RWPE1 (cell line): ENCODE measurements at regions not wholly inside any gene's neighbourhood (a gene's known extent, or its start where the extent isn't known, plus 50 kb on each side); places are given as distances from the start of the nearest gene placed in this dataset.

ENCODE experiments used
- CTCF ChIA-PET: fragments of 350-600 bp; sonication (Branson Sonifier 250); formaldehyde crosslinking; extraction: SDS; loops from one replicate; lab custom pipeline; 2021; lab: Yijun Ruan, JAX
- POLR2A ChIA-PET: fragments of 400-600 bp; formaldehyde crosslinking; extraction: SDS; loops from one replicate; lab custom pipeline; 2020; ENCODE audit warnings: antibody characterized with exemption; ENCODE audit not compliant: low non-redundant PET; lab: Yijun Ruan, JAX
- DNase-seq: peaks from one replicate; pipeline ENCODE4 v3.0.0; 2012; ENCODE audit warnings: low spot score
- H3K27ac ChIP-seq: fragments of 450-650 bp; 2 replicates; pipeline ENCODE4 v1.5.1; 2017
- TF ChIP-seq, protein P1 (sequence below): fragments of 450-650 bp; conservative IDR thresholded peaks from 2 replicates; pipeline ENCODE4 v1.5.1; 2017; ENCODE audit warnings: low read depth, mild to moderate bottlenecking

DNA sequence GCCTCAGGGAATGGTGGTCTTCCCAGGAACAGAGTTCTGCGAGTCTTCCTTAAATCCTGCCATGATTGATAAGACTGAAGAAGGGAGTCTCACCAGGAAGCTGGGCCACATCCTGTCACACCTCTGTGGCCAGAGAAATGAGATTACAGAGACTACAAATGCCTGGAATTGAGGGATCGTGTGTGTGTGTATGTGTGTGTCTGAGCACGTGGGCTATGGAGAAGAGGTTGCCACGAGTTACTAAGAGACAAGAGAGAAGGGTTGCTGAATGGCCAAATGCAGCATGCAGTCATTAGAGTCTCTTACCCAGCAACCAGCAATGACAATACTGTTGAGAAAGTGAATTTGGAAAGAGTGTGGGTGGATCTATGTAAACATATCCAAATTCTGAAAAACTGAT, 443.1 kb downstream of the MFSD1 start:
- TF ChIP-seq, protein P1, sequence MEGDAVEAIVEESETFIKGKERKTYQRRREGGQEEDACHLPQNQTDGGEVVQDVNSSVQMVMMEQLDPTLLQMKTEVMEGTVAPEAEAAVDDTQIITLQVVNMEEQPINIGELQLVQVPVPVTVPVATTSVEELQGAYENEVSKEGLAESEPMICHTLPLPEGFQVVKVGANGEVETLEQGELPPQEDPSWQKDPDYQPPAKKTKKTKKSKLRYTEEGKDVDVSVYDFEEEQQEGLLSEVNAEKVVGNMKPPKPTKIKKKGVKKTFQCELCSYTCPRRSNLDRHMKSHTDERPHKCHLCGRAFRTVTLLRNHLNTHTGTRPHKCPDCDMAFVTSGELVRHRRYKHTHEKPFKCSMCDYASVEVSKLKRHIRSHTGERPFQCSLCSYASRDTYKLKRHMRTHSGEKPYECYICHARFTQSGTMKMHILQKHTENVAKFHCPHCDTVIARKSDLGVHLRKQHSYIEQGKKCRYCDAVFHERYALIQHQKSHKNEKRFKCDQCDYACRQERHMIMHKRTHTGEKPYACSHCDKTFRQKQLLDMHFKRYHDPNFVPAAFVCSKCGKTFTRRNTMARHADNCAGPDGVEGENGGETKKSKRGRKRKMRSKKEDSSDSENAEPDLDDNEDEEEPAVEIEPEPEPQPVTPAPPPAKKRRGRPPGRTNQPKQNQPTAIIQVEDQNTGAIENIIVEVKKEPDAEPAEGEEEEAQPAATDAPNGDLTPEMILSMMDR = no peak
- CTCF ChIA-PET = no interaction called here
- POLR2A ChIA-PET = no interaction called here
- no peak overlapping the region for H3K27ac ChIP-seq
- no peak for DNase-seq

DNA sequence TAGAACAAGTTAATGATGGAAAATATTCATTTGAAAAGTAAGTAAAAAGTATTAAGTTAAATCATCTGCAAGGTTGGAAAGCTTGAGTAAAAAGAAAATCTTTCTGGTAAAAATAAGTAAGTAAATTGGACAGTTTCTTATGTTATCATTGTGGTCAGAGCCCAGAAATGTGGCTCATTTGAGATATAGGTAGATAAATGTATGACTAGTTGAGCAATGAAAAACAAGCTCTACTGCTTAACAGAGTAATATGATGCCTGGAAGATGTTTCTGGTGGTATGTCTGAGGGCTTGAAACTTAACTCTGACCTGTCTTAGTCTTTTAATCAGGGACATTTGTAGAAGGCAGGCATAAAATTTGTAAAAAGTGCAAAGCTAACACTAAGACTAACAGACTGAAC, 444.0 kb downstream of the MFSD1 start:
- ChIA-PET CTCF (no interaction called here), POLR2A (no interaction called here)
- DNase-seq = no peak
- no peak overlapping the region for H3K27ac ChIP-seq
- TF ChIP-seq, protein P1 = no peak

DNA sequence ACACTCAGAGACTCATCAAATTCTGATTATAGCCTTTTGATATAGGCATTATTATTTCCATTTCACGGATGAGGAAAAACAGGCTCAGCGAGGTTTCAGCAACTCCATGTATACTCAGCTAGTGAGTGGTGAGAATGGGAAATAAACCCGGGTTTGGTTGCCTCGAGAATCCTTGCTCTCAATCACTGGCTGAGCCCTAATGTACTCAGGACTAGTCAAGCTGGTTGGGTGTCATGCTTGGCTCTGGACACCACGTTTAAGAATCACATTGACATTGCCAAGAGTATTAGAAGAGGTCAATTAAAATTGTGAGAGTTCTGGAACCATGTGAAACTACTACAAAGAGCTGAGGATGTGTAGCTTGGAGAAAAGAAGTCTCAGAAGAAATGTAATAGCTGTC, 444.5 kb downstream of the MFSD1 start:
- no peak overlapping the region for H3K27ac ChIP-seq
- CTCF ChIA-PET = no interaction called here
- POLR2A ChIA-PET = no interaction called here
- TF ChIP-seq, protein P1 = no peak
- DNase-seq = no peak

DNA sequence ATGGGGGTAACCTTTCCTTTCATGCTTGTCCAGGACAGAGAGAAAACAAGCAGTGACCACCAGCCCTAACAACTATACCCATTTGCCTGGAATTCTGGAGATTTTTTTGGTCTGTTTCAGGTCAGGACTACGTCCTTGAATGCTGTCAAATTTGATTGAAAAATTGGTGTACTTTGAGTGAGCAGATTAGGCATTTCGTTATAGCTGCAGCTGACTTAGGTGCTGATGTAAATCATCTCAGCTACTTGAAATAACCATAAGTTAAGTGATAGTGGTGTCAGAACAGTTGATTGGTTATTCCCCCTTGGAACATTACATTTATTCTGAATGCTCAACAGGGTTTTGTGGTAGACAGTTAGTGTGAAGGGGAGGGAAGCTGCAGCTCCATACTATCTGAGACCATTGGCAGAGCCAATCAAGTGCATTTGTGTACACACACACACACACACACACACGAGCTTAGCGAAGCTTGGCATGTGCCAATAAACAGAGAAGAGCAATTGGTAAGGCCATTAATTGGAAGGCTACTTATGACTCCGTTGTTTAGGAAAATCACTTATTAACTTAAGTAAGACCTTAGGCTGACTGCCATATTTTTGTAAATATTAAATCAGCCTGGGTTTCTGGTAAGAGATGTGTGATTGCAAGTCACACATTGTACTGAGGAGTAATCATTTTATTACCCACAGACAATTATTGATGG, 447.8 kb downstream of the MFSD1 start:
- no peak for DNase-seq
- TF ChIP-seq, protein P1 = no peak
- POLR2A ChIA-PET = no interaction called here
- no peak overlapping the region for H3K27ac ChIP-seq
- CTCF ChIA-PET = interaction anchor here (0.7 kb wide), 1 partner anchor 11 kb away, joined by 3 read pairs; no protein-coding TSS in a partner anchor

DNA sequence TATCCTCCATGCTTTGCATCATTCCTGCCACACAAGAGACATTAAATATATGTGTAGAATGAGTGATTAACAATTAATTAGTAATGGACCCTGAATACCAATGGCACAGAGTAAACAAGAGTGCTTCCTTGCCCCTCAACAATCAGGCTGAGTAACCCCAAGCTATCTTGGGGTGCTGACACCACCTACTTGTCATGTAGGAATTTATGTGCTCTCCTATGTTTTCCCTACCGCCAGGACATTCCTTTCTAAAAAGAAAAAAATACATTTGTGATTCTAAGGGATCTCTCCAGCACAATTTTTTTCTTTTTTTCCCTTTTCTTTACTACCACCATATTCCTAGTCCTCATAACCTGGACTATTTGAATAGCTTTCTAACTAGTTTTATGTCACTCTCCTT, 449.1 kb downstream of the MFSD1 start:
- ChIA-PET POLR2A (no interaction called here), CTCF (interaction anchor here (0.7 kb wide), 2 partner anchors 333 to 1717 kb away, joined by 3 read pairs; no protein-coding TSS in a partner anchor)
- DNase-seq = no peak
- no peak overlapping the region for H3K27ac ChIP-seq
- TF ChIP-seq, protein P1 = no peak

DNA sequence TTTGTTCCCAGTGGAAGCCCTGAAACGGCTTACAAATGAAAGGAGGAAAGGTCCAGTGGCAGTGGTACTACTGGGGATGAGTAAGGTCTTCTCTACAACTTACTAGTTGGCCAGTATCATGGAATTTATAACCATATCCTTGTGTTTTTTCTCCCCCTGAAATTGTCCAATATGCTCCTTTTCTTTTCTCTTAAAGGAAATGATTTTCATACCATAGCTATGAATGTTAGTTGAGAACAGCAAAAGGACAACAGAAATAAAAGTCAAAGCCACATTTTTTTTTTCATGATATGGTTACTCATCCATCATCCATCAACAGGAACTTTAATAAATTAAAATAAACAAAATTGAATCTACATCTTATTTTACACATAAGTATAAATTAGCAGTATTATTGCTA, 450.4 kb downstream of the MFSD1 start:
- DNase-seq = no peak
- no peak overlapping the region for H3K27ac ChIP-seq
- POLR2A ChIA-PET = no interaction called here
- CTCF ChIA-PET = interaction anchor here (0.6 to 0.7 kb wide), 5 partner anchors 49 to 707 kb away, joined by 3 to 4 read pairs (median 4); no protein-coding TSS in a partner anchor
- TF ChIP-seq, protein P1 = no peak
